Ishikawa (cell line): ENCODE measurements at regions not wholly inside any gene's neighbourhood (a gene's known extent, or its start where the extent isn't known, plus 50 kb on each side); places are given as distances from the start of the nearest gene placed in this dataset.

Experiments
- CEBPB ChIP-seq: IDR thresholded peaks from 2 replicates; pipeline ENCODE4 v1.6.1; 2012
- CREB1 ChIP-seq: IDR thresholded peaks from 2 replicates; pipeline ENCODE4 v1.6.1; 2012; ENCODE audit warnings: low read depth
- EGR1 ChIP-seq: IDR thresholded peaks from 2 replicates; pipeline ENCODE4 v1.6.1; 2012
- EP300 ChIP-seq: IDR thresholded peaks from 2 replicates; pipeline ENCODE4 v1.6.1; 2012; ENCODE audit warnings: borderline replicate concordance
- FOXM1 ChIP-seq: IDR thresholded peaks from 2 replicates; pipeline ENCODE4 v1.6.1; 2012; ENCODE audit warnings: low read depth, borderline replicate concordance
- MAX ChIP-seq: IDR thresholded peaks from 2 replicates; pipeline ENCODE4 v1.6.1; 2012
- NFIC ChIP-seq: IDR thresholded peaks from 2 replicates; pipeline ENCODE4 v1.6.1; 2012
- RAD21 ChIP-seq: IDR thresholded peaks from 2 replicates; pipeline ENCODE4 v1.6.1; 2012; ENCODE audit warnings: low read depth
- REST ChIP-seq: IDR thresholded peaks from 2 replicates; pipeline ENCODE4 v1.6.1; 2012; ENCODE audit warnings: low read depth, mild to moderate bottlenecking
- TAF1 ChIP-seq: IDR thresholded peaks from 2 replicates; pipeline ENCODE4 v1.6.1; 2012; ENCODE audit warnings: low read depth, mild to moderate bottlenecking
- TCF12 ChIP-seq: IDR thresholded peaks from 2 replicates; pipeline ENCODE4 v1.6.1; 2012; ENCODE audit warnings: low read depth
- TEAD4 ChIP-seq: IDR thresholded peaks from 2 replicates; pipeline ENCODE4 v1.6.1; 2012
- USF1 ChIP-seq: IDR thresholded peaks from 2 replicates; pipeline ENCODE4 v1.6.1; 2012
- YY1 ChIP-seq: IDR thresholded peaks from 2 replicates; pipeline ENCODE4 v1.6.1; 2012; ENCODE audit warnings: low read depth
- ZBTB7A ChIP-seq: IDR thresholded peaks from 2 replicates; pipeline ENCODE4 v1.6.1; 2012; ENCODE audit warnings: low read depth

- TF ChIP-seq CEBPB: no peak
- no peak for TF ChIP-seq ZBTB7A
- no peak for TF ChIP-seq REST
- TF ChIP-seq NFIC: no peak
- TF ChIP-seq MAX: no peak
- no peak for TF ChIP-seq EP300
- no peak for TF ChIP-seq CREB1
- no peak for TF ChIP-seq TAF1
- no peak for TF ChIP-seq RAD21
- no peak for TF ChIP-seq USF1
- TF ChIP-seq TCF12: no peak
- no peak for TF ChIP-seq EGR1
- TF ChIP-seq FOXM1: no peak
- TF ChIP-seq YY1: no peak
These were observed 62.9 kb downstream of the TENT5A start for GRCh38 chr6:81689580-81689979.

GRCh38 chr6:81683912-81684311 is 68.6 kb downstream of the TENT5A start:
- no peak for TF ChIP-seq FOXM1
- TF ChIP-seq RAD21: no peak
- TF ChIP-seq NFIC: no peak
- no peak for TF ChIP-seq TCF12
- TF ChIP-seq TAF1: no peak
- TF ChIP-seq TEAD4: no peak
- TF ChIP-seq YY1: no peak
- TF ChIP-seq EP300: no peak
- TF ChIP-seq ZBTB7A: no peak
- TF ChIP-seq CEBPB: no peak
- no peak for TF ChIP-seq CREB1
- TF ChIP-seq REST: no peak

GRCh38 chr6:81682858-81683620 is 69.4 kb downstream of the TENT5A start:
- TF ChIP-seq TAF1 (no peak), CREB1 (no peak), MAX (no peak), REST (no peak)

GRCh38 chr6:81682235-81682795 is 70.2 kb downstream of the TENT5A start:
- TF ChIP-seq REST (no peak), USF1 (no peak), CREB1 (no peak), FOXM1 (no peak), TAF1 (no peak)
